ENCODE measurements at regions not wholly inside any gene's neighbourhood (a gene's known extent, or its start where the extent isn't known, plus 50 kb on each side); places are given as distances from the start of the nearest gene placed in this dataset.

DNA sequence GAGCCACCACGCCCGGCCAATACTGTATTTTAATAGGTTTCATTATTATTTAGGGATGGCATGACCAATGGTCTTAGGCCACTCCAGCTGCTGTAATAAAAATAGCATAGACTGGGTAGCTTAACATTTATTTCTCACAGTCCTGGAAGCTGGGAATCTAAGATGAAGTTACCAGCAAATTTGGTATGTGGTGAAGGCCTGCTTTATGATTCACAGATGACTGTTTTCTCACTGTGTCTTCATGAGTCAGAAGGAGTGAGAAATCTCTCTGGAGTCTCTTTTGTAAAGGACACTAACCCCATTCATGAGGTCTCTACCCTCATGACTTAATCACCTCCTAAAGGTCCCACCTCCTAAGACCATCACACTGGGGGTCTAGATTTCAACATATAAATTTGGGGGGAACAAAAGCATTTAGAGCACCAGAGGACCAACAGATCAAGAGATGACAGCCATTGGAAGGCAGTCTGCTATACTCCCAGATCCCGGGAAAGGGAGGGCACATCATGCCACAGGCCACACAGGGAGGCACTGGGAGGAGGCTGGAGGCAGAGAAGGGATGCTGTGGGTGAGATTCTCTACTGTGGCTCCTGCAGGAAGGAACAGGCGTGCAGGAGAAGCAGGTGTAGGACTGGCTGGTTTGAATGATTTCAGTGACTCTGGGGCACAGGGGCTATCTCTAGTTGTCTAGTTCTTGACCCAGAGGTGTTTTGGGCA is 335.8 kb upstream of the SFRP2 start:
- Histone ChIP-seq H3K36me3 (ENCODE audit: insufficient read depth, low read length, poor library complexity, severe bottlenecking) (no peaks in the 10 kb centered on the region), H3K9me3 (ENCODE audit: low read depth, low read length, poor library complexity, severe bottlenecking) (no peaks in the 10 kb centered on the region), H3K4me1 (ENCODE audit: insufficient read depth, low read length, poor library complexity, severe bottlenecking) (no peaks in the 10 kb centered on the region), H3K27me3 (replicated peaks; ENCODE audit: insufficient read depth, low read depth, low read length, poor library complexity) (no peaks in the 10 kb centered on the region), H3K4me3 (ENCODE audit: low read depth, low read length, poor library complexity, severe bottlenecking) (no peak overlapping the region), H3K27ac (ENCODE audit: low read depth, low read length, poor library complexity, severe bottlenecking) (no peak overlapping the region)
- TF ChIP-seq, protein P1, sequence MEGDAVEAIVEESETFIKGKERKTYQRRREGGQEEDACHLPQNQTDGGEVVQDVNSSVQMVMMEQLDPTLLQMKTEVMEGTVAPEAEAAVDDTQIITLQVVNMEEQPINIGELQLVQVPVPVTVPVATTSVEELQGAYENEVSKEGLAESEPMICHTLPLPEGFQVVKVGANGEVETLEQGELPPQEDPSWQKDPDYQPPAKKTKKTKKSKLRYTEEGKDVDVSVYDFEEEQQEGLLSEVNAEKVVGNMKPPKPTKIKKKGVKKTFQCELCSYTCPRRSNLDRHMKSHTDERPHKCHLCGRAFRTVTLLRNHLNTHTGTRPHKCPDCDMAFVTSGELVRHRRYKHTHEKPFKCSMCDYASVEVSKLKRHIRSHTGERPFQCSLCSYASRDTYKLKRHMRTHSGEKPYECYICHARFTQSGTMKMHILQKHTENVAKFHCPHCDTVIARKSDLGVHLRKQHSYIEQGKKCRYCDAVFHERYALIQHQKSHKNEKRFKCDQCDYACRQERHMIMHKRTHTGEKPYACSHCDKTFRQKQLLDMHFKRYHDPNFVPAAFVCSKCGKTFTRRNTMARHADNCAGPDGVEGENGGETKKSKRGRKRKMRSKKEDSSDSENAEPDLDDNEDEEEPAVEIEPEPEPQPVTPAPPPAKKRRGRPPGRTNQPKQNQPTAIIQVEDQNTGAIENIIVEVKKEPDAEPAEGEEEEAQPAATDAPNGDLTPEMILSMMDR (conservative IDR thresholded peaks at IDR 0.05; ENCODE audit: low read depth, low read length) = no peak
- no peak for TF ChIP-seq EZH2 (IDR thresholded peaks at IDR 0.05; ENCODE audit: borderline replicate concordance, low read depth, low read length, poor library complexity, severe bottlenecking)
- intact Hi-C loops (cut with micrococcal nuclease; ENCODE audit: unreplicated experiment) = no loop called here
- ChIA-PET CTCF (no interaction called here), POLR2A (ENCODE audit: low non-redundant PET) (no interaction called here)
- no TSS peak for BruUV-seq (replicated peaks)
- DNase-seq (ENCODE audit: low spot score) = no peak

DNA sequence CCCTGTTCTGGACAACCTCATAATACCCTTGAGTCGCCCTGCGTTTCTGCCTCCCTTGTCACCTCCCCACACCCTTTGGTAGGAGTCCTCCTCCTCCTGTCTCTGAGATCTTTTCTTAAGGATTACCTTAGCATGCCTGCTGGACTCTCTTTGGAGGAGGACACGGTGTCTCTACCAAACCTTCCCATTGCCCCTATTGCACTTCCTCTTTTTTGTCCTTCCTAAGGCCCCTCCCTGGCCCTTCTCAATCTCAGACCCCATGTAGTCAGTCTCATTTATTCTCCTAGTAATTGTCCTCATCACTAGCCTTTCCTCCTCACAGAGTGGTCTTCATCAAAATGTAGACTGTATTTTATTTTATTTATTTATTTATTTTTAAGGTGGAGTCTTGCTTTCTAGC is 335.0 kb upstream of the SFRP2 start:
- CTCF ChIA-PET = no interaction called here
- DNase-seq (ENCODE audit: low spot score) = no peak
- TF ChIP-seq, protein P1 (conservative IDR thresholded peaks at IDR 0.05; ENCODE audit: low read depth, low read length) = no peak
- no peak for TF ChIP-seq EZH2 (IDR thresholded peaks at IDR 0.05; ENCODE audit: borderline replicate concordance, low read depth, low read length, poor library complexity, severe bottlenecking)
- POLR2A ChIA-PET (ENCODE audit: low non-redundant PET) = no interaction called here
- no peak overlapping the region for H3K27ac ChIP-seq (ENCODE audit: low read depth, low read length, poor library complexity, severe bottlenecking)
- no peaks in the 10 kb centered on the region for H3K27me3 ChIP-seq (replicated peaks; ENCODE audit: insufficient read depth, low read depth, low read length, poor library complexity)
- BruUV-seq (replicated peaks) = no TSS peak
- intact Hi-C loops (cut with micrococcal nuclease; ENCODE audit: unreplicated experiment) = no loop called here
- H3K9me3 ChIP-seq (ENCODE audit: low read depth, low read length, poor library complexity, severe bottlenecking) = no peaks in the 10 kb centered on the region
- H3K4me1 ChIP-seq (ENCODE audit: insufficient read depth, low read length, poor library complexity, severe bottlenecking) = no peaks in the 10 kb centered on the region
- no peaks in the 10 kb centered on the region for H3K36me3 ChIP-seq (ENCODE audit: insufficient read depth, low read length, poor library complexity, severe bottlenecking)
- H3K4me3 ChIP-seq (ENCODE audit: low read depth, low read length, poor library complexity, severe bottlenecking) = no peak overlapping the region

DNA sequence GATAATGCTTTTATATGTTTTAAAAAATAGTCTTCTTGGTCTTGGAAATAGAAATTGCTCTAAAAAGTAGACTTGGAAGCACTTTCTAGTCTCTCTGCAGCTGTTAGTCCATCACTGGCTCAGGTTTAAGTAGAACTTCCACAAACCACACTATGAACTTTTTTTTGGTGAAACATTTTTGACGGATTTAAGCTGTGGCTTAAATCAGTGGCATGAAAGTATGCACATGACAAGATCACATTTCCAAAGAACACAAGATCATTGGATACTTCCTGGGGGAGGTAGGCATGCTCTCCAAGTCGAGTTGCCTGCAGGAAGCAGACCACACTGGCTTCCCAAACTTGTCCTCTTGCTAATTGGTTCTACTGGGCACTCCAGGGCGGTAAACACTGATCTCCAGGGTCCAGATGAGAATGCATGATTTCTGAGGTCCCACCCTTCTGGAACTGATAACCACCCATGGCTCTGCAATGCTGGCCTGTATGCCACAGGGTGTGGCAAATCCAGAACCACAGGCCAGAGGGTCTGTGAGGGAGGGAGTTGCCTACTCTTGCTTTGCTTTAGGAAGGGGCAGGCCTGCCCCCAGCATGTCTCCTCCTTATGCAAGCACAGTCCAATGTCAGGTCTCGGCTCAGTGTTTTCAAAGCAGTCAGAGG is 331.9 kb upstream of the SFRP2 start:
- ChIA-PET CTCF (no interaction called here), POLR2A (ENCODE audit: low non-redundant PET) (no interaction called here)
- no peaks in the 10 kb centered on the region for H3K9me3 ChIP-seq (ENCODE audit: low read depth, low read length, poor library complexity, severe bottlenecking)
- H3K27ac ChIP-seq (ENCODE audit: low read depth, low read length, poor library complexity, severe bottlenecking) = no peak overlapping the region
- no peak for DNase-seq (ENCODE audit: low spot score)
- H3K4me1 ChIP-seq (ENCODE audit: insufficient read depth, low read length, poor library complexity, severe bottlenecking) = no peaks in the 10 kb centered on the region
- H3K36me3 ChIP-seq (ENCODE audit: insufficient read depth, low read length, poor library complexity, severe bottlenecking) = no peaks in the 10 kb centered on the region
- intact Hi-C loops (cut with micrococcal nuclease; ENCODE audit: unreplicated experiment) = no loop called here
- BruUV-seq (replicated peaks) = no TSS peak
- TF ChIP-seq EZH2 (IDR thresholded peaks at IDR 0.05; ENCODE audit: borderline replicate concordance, low read depth, low read length, poor library complexity, severe bottlenecking) = no peak
- TF ChIP-seq, protein P1 (conservative IDR thresholded peaks at IDR 0.05; ENCODE audit: low read depth, low read length) = no peak
- H3K27me3 ChIP-seq (replicated peaks; ENCODE audit: insufficient read depth, low read depth, low read length, poor library complexity) = no peaks in the 10 kb centered on the region
- no peak overlapping the region for H3K4me3 ChIP-seq (ENCODE audit: low read depth, low read length, poor library complexity, severe bottlenecking)
